GM18507 (cell line): ENCODE measurements at regions not wholly inside any gene's neighbourhood (a gene's known extent, or its start where the extent isn't known, plus 50 kb on each side); places are given as distances from the start of the nearest gene placed in this dataset.
"Not testable (repeated sequence)": the region's sequence is repeated elsewhere in the genome, so short reads cannot be mapped to it uniquely, and the experiment has no call there.

ENCODE experiments used
- DNase-seq: peaks from one replicate; pipeline ENCODE4 v3.0.0; 2011; ENCODE audit warnings: low read depth; ENCODE audit not compliant: insufficient read length; ENCODE audit errors: extremely low spot score
- FAIRE-seq: peaks from 2 replicates; lab custom pipeline; 2011; peaks lifted over from hg19 to GRCh38; lab: Jason Lieb, UNC

DNA sequence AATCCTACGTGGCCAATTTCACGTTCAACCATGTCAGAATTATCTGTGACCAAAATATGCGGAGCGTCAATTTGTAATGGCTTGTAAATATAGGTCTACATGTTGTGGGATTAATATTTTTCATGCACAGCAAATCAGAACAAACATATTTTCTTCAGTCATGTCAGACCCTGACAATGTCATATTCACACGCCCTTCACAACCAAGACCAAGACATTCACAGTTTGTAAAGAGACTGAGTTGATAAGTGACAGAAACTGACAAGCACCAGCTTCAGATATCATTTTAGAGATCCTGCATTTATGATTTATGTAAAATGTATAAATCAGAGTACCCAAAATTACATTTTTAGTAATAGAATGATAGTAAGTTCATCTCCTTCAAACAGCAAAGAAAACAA lies 57.3 kb upstream of the NOVA1 start:
- FAIRE-seq (no peak), DNase-seq (no peak)

- DNase-seq (no peak), FAIRE-seq (no peak)
Measured at GRCh38 chr14:26663506-26663905, 65.7 kb upstream of the NOVA1 start.

GRCh38 chr14:26678732-26679420 lies 81.0 kb upstream of the NOVA1 start:
- FAIRE-seq, DNase-seq: not testable (repeated sequence)

GRCh38 chr14:26685401-26685800 lies 87.6 kb upstream of the NOVA1 start:
- FAIRE-seq (no peak), DNase-seq (no peak)

- no peak for DNase-seq
- no peak for FAIRE-seq
Measured at GRCh38 chr14:26687301-26687837, 89.5 kb upstream of the NOVA1 start.

- no peak for DNase-seq
- no peak for FAIRE-seq
Measured at GRCh38 chr14:26694521-26694920, 96.7 kb upstream of the NOVA1 start.

- DNase-seq (no peak), FAIRE-seq (no peak)
Measured at GRCh38 chr14:26702721-26703230, 104.9 kb upstream of the NOVA1 start.

- DNase-seq (no peak), FAIRE-seq (no peak)
Measured at GRCh38 chr14:26703686-26704366, 106.0 kb upstream of the NOVA1 start.

- FAIRE-seq = no peak
- DNase-seq = no peak
Measured at GRCh38 chr14:26707234-26707633, 109.4 kb upstream of the NOVA1 start.

GRCh38 chr14:26709019-26709418 lies 111.2 kb upstream of the NOVA1 start:
- DNase-seq (no peak), FAIRE-seq (no peak)

GRCh38 chr14:26719514-26719913 lies 121.7 kb upstream of the NOVA1 start:
- no peak for FAIRE-seq

DNA sequence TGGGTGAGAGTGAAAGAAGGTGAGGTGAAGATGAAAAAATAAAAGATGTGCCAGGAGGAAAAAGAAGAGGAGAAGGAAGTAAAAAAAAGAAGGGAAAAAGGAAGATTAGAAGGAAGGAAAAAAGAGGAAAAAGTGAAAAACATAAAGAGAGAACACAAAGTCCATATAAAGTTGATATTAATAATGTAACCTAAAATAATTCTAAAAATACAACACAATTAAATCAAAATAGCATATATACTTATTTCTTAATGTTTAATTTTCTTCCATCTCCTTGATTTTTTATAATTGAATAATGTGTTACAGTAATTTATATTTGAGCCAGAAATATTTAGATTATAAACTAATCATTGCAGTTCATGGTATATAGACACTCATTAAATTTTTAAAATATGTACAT lies 124.4 kb upstream of the NOVA1 start:
- no peak for DNase-seq
- no peak for FAIRE-seq

More at GRCh38 chr14:26719514-26719913, 121.7 kb upstream of the NOVA1 start:
- DNase-seq = no peak

DNA sequence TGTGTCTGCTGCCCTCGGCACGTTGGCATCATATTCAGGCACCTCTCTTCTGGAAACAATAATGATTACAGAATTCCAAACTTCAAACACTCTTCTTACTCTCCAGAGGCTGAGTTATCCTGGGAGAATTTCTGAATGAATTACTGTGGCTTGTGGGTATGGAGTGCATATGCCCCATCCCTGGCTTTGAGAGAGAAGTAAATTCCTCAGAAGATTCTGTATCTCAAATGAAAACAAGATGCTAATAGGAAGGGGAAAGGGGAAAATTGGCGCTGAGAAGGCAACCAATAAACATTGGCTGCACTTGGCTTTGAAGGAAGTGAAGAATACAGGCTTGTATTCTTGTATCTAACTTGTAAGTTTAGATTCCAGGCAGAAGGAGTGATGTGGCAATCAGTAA lies 132.0 kb upstream of the NOVA1 start:
- DNase-seq = no peak
- no peak for FAIRE-seq

GRCh38 chr14:26730929-26731618 lies 133.2 kb upstream of the NOVA1 start:
- DNase-seq = no peak
- FAIRE-seq = no peak

DNA sequence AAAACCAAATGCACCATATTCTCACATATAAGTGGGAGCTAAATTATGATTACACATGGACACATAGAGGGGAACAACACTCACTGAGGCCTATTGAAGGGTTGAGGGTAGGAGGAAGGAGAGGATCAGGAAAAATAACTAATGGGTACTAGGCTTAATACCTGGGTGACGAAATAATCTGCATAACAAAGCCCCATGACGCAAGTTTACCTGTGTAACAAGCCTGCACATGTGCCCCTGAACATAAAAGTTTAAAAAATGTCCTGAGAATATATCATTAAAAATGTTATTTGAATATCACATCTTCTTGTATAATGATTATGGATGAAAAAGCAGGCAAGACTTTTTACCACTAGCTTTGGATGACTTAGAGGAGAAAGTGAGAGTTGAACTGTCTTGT lies 138.0 kb upstream of the NOVA1 start:
- FAIRE-seq = no peak
- no peak for DNase-seq

GRCh38 chr14:26738571-26738970 lies 140.7 kb upstream of the NOVA1 start:
- DNase-seq (no peak), FAIRE-seq (no peak)

DNA sequence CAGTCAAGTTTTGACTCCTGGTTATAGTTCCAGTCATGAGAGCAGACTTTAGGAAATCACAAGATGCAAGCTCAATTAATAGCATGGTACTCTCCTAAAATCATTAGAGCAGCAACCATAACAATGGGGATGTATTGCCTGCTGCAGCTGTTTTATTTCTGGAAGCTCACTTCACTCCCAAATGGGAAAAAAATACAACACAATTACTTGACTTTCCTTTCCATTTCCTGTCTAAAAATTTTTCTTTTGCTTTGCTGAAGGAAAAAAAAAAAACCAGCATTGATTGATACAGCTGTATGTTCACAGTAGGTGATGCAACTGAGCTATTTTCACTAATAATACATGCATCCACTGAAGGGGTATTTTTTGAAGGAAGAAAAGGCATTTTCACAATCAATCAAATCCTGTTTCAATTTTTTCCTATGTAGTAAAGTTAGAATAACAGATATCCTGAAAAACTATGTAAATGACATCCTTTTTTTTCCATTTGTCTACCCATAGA lies 143.9 kb upstream of the NOVA1 start:
- FAIRE-seq (no peak), DNase-seq (no peak)

DNA sequence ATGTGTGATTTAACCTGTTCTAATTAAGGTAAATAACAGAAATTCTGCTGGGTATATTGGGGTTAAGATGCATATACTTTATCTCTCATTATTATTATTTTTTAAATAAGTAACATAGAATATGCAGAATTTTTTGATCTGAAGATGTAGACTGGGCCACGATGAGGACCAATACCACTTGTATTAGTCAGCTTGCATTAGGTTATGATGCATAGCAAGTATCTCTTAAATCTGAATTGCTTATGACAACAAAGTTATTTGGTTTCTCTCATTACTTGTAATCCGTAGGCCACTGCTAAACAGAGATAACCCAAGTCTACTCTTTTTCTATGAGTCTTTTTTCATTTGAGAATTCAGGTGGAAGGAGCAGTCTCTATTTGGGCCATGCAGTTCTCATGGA lies 145.5 kb upstream of the NOVA1 start:
- no peak for DNase-seq
- FAIRE-seq = no peak

DNA sequence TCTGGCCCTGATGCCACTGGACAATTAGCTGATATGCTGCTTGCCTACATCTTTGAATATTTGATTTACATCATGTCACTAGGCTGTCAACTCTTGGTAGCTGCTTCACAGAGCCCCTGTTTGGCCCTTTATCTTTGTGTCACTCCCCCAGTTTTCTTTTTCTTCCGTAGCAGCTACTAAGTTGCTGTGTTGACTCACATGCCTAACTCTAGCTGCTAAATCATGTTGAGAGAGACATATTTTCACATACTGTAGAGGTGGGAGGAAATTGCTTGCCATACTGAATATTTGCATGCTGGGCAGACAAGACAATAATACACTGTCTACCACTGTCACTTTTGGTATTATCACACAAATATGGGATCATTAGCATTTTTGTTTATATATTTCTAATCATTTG lies 147.1 kb upstream of the NOVA1 start:
- no peak for DNase-seq
- no peak for FAIRE-seq

GRCh38 chr14:26761532-26761931 lies 163.7 kb upstream of the NOVA1 start:
- FAIRE-seq (no peak), DNase-seq (no peak)
